Caco-2 (cell line): ENCODE measurements at regions not wholly inside any gene's neighbourhood (a gene's known extent, or its start where the extent isn't known, plus 50 kb on each side); places are given as distances from the start of the nearest gene placed in this dataset.

Source experiments
- BruUV-seq: library from RNA; stranded (reverse); fragments of 400-500 nt; replicated peaks from 2 replicates; lab custom pipeline; 2021; lab: Mats Ljungman, UMichigan
- CTCF ChIA-PET: fragments of 300-600 bp; sonication (Branson Sonifier 250); formaldehyde crosslinking; loops from one replicate; lab custom pipeline; 2022; ENCODE audit warnings: antibody characterized with exemption; lab: Charles Lee
- POLR2A ChIA-PET: fragments of 300-600 bp; sonication (Branson Sonifier 250); formaldehyde crosslinking; loops from one replicate; lab custom pipeline; 2022; ENCODE audit warnings: antibody characterized with exemption; lab: Charles Lee
- DNase-seq, 2 experiments: peaks; one replicate each; pipeline versions ENCODE4 v3.0.0 to v3.0.0-alpha.2; 2020 to 2022
- H3K27me3 ChIP-seq: replicated peaks from 2 replicates; pipeline ENCODE4 v1.6.0; 2011; ENCODE audit warnings: low read length; ENCODE audit not compliant: control insufficient read depth, insufficient read depth
- H3K36me3 ChIP-seq: 2 replicates; pipeline ENCODE4 v1.5.1; 2011; ENCODE audit warnings: low read length; ENCODE audit not compliant: control insufficient read depth, insufficient read depth
- H3K4me1 ChIP-seq: fragments of 250-450 bp; sonication (Bioruptor Pico); 2 replicates; pipeline ENCODE4 v1.5.1; 2020; ENCODE audit warnings: mild to moderate bottlenecking
- H3K4me3 ChIP-seq: 2 replicates; pipeline ENCODE4 v1.5.1; 2011; ENCODE audit warnings: low read depth, mild to moderate bottlenecking, control low read depth, low read length
- H3K9me3 ChIP-seq: fragments of 250-450 bp; sonication (Bioruptor Pico); 2 replicates; pipeline ENCODE4 v1.5.1; 2020; ENCODE audit warnings: mild to moderate bottlenecking, moderate library complexity
- H3K27ac Mint-ChIP-seq: one replicate; pipeline ENCODE4 v1.8.0; 2022; ENCODE audit warnings: mixed read lengths; ENCODE audit not compliant: unreplicated experiment
- H3K27me3 Mint-ChIP-seq: one replicate; pipeline ENCODE4 v1.8.0; 2022; ENCODE audit warnings: mixed read lengths; ENCODE audit not compliant: insufficient read depth, unreplicated experiment
- H3K36me3 Mint-ChIP-seq: one replicate; pipeline ENCODE4 v1.8.0; 2022; ENCODE audit warnings: mild to moderate bottlenecking, mixed read lengths; ENCODE audit not compliant: insufficient read depth, unreplicated experiment
- H3K4me1 Mint-ChIP-seq: one replicate; pipeline ENCODE4 v1.8.0; 2022; ENCODE audit warnings: low read depth, mixed read lengths; ENCODE audit not compliant: unreplicated experiment
- H3K4me3 Mint-ChIP-seq: one replicate; pipeline ENCODE4 v1.8.0; 2022; ENCODE audit warnings: mild to moderate bottlenecking, moderate library complexity, mixed read lengths; ENCODE audit not compliant: unreplicated experiment
- H3K9me3 Mint-ChIP-seq: one replicate; pipeline ENCODE4 v1.8.0; 2022; ENCODE audit warnings: mixed read lengths; ENCODE audit not compliant: unreplicated experiment
- intact Hi-C: fragments of 100-400 bp; cut with micrococcal nuclease; formaldehyde crosslinking; loops from one replicate; pipeline ENCODE4 v1.10.0; 2022; ENCODE audit not compliant: unreplicated experiment
- TF ChIP-seq, protein P1 (sequence below), 2 experiments: fragments of 200-600 bp in 1 of 2; IDR thresholded peaks; 1 replicate in 1 of 2; 2 replicates in 1 of 2; pipeline versions ENCODE4 v1.5.1 to v1.8.0; 2011 to 2022; ENCODE audit warnings: antibody characterized with exemption in 1 of 2, control low read depth in 1 of 2, inconsistent platforms in 1 of 2, low read depth in 1 of 2, low read length in 1 of 2, mild to moderate bottlenecking in 1 of 2, moderate library complexity in 1 of 2; ENCODE audit not compliant: insufficient read depth in 1 of 2, severe bottlenecking in 1 of 2, unreplicated experiment in 1 of 2

DNA sequence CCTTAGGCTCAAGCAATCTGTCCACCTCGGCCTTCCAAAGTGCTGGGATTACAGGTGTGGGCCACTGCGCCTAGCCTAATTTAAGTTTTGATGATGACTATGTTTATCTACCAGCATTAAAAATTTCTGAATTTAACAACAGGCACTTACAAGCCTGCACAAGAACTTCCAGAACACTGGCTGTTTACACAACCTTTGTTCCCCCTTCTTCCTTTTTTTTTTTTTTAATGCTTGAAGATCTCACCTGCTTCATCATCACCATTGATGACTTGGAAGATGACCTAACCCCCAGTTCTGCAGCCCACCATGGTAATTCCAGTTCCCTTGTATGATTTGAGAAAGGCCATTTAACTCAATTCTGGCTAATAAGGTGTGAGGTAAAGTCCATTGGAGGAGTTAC is 70.4 kb downstream of the GJD2 start:
- H3K4me3 Mint-ChIP-seq, result no peak overlapping the region
- H3K4me1 ChIP-seq, result no peaks in the 10 kb centered on the region
- ChIA-PET POLR2A (no interaction called here), CTCF (no interaction called here)
- intact Hi-C loops, result no loop called here
- TF ChIP-seq, protein P1, sequence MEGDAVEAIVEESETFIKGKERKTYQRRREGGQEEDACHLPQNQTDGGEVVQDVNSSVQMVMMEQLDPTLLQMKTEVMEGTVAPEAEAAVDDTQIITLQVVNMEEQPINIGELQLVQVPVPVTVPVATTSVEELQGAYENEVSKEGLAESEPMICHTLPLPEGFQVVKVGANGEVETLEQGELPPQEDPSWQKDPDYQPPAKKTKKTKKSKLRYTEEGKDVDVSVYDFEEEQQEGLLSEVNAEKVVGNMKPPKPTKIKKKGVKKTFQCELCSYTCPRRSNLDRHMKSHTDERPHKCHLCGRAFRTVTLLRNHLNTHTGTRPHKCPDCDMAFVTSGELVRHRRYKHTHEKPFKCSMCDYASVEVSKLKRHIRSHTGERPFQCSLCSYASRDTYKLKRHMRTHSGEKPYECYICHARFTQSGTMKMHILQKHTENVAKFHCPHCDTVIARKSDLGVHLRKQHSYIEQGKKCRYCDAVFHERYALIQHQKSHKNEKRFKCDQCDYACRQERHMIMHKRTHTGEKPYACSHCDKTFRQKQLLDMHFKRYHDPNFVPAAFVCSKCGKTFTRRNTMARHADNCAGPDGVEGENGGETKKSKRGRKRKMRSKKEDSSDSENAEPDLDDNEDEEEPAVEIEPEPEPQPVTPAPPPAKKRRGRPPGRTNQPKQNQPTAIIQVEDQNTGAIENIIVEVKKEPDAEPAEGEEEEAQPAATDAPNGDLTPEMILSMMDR (IDR thresholded peaks at IDR 0.05; ENCODE audit: insufficient read depth in 1 of 2, low read depth in 1 of 2, low read length in 1 of 2, severe bottlenecking in 1 of 2, unreplicated experiment in 1 of 2), result no peak
- H3K4me3 ChIP-seq, result no peak overlapping the region
- no peak overlapping the region for H3K27ac Mint-ChIP-seq
- H3K27me3 ChIP-seq, result no peaks in the 10 kb centered on the region
- H3K27me3 Mint-ChIP-seq, result peaks cover 8% of the 10 kb centered on the region
- no peaks in the 10 kb centered on the region for H3K9me3 Mint-ChIP-seq
- no peaks in the 10 kb centered on the region for H3K36me3 Mint-ChIP-seq
- H3K9me3 ChIP-seq, result no peaks in the 10 kb centered on the region
- BruUV-seq, result no TSS peak
- no peaks in the 10 kb centered on the region for H3K36me3 ChIP-seq
- H3K4me1 Mint-ChIP-seq, result no peaks in the 10 kb centered on the region
- no peak for DNase-seq

DNA sequence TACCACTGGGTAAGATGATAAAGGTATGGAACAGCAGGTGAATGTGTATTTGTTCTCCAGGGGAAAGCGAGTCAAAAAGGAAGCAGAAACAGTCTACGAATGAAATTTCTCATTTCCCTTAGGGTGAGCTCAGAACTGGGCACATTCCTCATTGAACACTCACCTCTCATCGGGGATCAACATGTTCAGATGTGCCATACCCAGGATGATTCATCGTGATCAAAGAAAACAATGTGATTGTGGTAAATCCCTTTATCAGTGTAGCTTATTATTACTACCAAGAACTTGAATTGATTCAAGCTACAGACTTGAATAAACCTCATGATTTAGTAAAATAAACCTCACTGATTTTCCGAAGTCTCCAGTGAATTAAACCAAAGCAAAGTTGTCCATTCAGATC is 72.1 kb downstream of the GJD2 start:
- no TSS peak for BruUV-seq
- Histone ChIP-seq H3K36me3 (no peaks in the 10 kb centered on the region), H3K4me3 (no peak overlapping the region), H3K27me3 (no peaks in the 10 kb centered on the region), H3K9me3 (no peaks in the 10 kb centered on the region), H3K4me1 (no peaks in the 10 kb centered on the region)
- CTCF ChIA-PET, result no interaction called here
- peaks cover 5% of the 10 kb centered on the region for H3K27me3 Mint-ChIP-seq
- POLR2A ChIA-PET, result no interaction called here
- no peaks in the 10 kb centered on the region for H3K9me3 Mint-ChIP-seq
- no peaks in the 10 kb centered on the region for H3K4me1 Mint-ChIP-seq
- TF ChIP-seq, protein P1 (IDR thresholded peaks at IDR 0.05; ENCODE audit: insufficient read depth in 1 of 2, low read depth in 1 of 2, low read length in 1 of 2, severe bottlenecking in 1 of 2, unreplicated experiment in 1 of 2), result no peak
- H3K4me3 Mint-ChIP-seq, result no peak overlapping the region
- H3K27ac Mint-ChIP-seq, result no peak overlapping the region
- DNase-seq, result no peak
- H3K36me3 Mint-ChIP-seq, result no peaks in the 10 kb centered on the region
- intact Hi-C loops, result no loop called here

DNA sequence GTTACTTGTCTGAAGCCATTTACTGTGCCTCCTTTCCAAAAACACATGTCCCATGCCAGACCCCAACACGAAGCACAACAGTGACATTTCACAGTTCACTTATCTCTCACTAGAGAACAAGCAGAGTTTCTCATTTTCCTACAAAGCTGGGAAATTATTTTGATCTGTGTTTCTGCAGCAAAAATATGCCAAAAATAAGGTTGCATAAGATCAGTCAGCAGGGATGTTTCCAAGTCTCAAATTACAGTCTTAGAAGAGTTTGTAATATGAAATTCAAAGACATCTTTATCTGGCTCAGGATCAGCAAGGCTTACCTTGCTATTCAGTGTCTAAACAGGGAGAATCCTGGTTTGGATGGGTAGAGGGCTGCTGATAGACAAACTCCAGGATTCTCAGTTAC is 75.5 kb downstream of the GJD2 start:
- no peak overlapping the region for H3K4me3 ChIP-seq
- no peaks in the 10 kb centered on the region for H3K9me3 Mint-ChIP-seq
- H3K4me1 ChIP-seq, result no peaks in the 10 kb centered on the region
- ChIA-PET CTCF (no interaction called here), POLR2A (no interaction called here)
- no peaks in the 10 kb centered on the region for H3K9me3 ChIP-seq
- intact Hi-C loops, result no loop called here
- H3K4me1 Mint-ChIP-seq, result no peaks in the 10 kb centered on the region
- no TSS peak for BruUV-seq
- no peaks in the 10 kb centered on the region; the same call in 1 of the 2 replicates for H3K27me3 ChIP-seq
- no peak for DNase-seq
- H3K27me3 Mint-ChIP-seq, result peaks cover 2% of the 10 kb centered on the region
- H3K36me3 Mint-ChIP-seq, result no peaks in the 10 kb centered on the region
- no peak overlapping the region for H3K27ac Mint-ChIP-seq
- H3K4me3 Mint-ChIP-seq, result no peak overlapping the region
- TF ChIP-seq, protein P1 (IDR thresholded peaks at IDR 0.05; ENCODE audit: insufficient read depth in 1 of 2, low read depth in 1 of 2, low read length in 1 of 2, severe bottlenecking in 1 of 2, unreplicated experiment in 1 of 2), result no peak
- H3K36me3 ChIP-seq, result no peaks in the 10 kb centered on the region
